AG10803 (cell line): ENCODE measurements at regions not wholly inside any gene's neighbourhood (a gene's known extent, or its start where the extent isn't known, plus 50 kb on each side); places are given as distances from the start of the nearest gene placed in this dataset.

Experiments used
- DNase-seq: peaks from one replicate; pipeline ENCODE4 v3.0.0; 2010; ENCODE audit warnings: low read depth
- H3K4me3 ChIP-seq: 2 replicates; pipeline ENCODE4 v1.5.1; 2011; ENCODE audit warnings: mild to moderate bottlenecking, low read length, control low read depth
- TF ChIP-seq, protein P1 (sequence below): conservative IDR thresholded peaks from 2 replicates; pipeline ENCODE4 v1.5.1; 2011; ENCODE audit warnings: mild to moderate bottlenecking, low read length, control low read depth, inconsistent platforms

DNA sequence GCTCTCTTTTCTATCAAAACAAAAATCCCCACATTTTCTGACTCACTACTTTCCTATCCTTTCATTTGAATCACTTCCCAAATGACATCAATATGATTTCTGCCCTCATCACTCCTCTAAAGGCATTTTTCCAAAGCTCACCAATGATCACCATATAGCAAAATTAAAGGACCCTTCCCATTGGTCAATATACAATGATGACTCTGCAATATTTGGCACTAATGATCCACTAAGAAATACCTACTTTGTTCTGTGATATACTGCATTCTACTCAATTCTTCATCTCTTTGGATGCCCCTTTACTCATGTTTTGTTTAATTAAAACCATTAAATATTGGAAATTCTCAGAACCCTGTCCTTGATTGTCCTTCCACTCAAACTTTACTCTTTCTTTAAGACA is 200.3 kb upstream of the PTCHD4 start:
- H3K4me3 ChIP-seq: no peak overlapping the region
- DNase-seq: no peak
- TF ChIP-seq, protein P1, sequence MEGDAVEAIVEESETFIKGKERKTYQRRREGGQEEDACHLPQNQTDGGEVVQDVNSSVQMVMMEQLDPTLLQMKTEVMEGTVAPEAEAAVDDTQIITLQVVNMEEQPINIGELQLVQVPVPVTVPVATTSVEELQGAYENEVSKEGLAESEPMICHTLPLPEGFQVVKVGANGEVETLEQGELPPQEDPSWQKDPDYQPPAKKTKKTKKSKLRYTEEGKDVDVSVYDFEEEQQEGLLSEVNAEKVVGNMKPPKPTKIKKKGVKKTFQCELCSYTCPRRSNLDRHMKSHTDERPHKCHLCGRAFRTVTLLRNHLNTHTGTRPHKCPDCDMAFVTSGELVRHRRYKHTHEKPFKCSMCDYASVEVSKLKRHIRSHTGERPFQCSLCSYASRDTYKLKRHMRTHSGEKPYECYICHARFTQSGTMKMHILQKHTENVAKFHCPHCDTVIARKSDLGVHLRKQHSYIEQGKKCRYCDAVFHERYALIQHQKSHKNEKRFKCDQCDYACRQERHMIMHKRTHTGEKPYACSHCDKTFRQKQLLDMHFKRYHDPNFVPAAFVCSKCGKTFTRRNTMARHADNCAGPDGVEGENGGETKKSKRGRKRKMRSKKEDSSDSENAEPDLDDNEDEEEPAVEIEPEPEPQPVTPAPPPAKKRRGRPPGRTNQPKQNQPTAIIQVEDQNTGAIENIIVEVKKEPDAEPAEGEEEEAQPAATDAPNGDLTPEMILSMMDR: no peak

DNA sequence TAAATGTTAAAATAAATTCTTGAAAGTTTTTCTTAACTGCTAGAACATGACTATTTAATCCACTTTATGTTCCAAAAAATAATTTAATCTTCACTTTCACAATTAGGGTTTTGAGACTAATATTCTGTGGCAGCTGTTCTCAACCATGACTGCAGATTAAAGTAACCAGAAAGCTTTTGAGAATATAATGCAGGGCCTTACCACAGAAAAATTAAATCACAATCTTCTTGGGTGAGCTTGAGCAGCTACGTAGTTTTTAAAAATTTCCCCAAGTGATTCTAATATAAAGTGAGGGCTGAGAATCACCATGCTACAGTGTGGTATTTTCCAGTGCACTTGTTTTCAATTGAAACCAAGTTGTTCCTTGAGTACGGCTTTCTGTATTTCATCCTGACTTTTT is 196.6 kb upstream of the PTCHD4 start:
- H3K4me3 ChIP-seq: no peak overlapping the region
- DNase-seq: no peak
- TF ChIP-seq, protein P1: no peak

DNA sequence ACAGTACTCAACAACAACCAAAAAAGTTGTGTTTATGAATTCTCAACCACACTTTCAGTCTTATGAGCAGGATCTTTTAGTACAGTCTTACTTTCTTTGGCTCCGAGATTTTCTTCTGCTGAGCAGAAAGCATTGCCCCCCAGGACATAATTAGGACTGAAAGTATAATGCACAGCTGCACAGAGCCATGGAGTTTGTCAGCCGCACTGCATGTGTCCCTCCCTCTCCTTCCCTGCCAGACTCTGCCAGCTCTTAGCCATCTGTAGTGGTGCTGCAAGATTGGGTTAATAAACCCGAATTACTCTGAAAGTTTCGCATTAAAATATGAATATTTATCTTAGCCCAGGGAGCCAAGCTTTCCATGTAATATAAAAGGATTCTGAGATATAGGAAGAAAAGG is 179.6 kb upstream of the PTCHD4 start:
- no peak for DNase-seq
- TF ChIP-seq, protein P1: no peak
- H3K4me3 ChIP-seq: no peak overlapping the region

DNA sequence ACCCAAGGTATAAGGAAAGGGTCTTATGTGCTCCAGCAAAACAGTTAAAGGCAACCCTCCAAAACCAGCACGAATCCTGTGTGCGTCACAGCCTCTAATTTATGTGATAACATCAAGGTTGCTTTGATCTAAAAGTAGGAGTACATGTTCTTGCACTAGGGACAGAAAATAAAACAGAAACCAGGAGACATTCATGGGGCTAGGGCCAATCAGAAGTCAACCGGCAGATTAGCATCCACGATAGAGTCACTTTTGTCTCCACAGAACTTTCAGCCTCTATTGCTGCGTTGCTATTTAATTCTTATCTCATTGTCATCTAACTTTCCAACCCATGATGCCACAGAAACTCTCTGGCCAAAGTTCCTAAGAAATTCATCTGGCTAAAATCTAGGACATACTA is 178.8 kb upstream of the PTCHD4 start:
- TF ChIP-seq, protein P1: no peak
- no peak for DNase-seq
- no peak overlapping the region for H3K4me3 ChIP-seq

DNA sequence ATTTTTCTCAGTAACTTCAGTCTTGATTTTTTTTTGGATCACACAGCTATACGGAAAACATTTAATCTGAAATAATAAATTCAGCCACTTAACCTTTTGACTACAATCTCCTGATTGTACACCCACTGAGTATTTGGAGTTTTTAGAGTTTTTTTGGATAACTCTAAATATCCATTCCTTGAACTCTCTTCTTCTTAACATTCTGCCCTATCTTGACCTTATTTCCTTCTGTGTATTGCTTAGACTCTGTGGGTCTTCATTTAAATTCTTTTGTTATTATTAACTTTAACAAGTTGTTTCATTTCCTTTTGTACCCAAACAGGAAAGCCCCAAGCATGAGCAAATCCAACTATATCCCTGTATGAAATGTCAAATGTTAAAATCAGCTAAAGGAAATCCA is 170.2 kb upstream of the PTCHD4 start:
- TF ChIP-seq, protein P1: no peak
- no peak overlapping the region for H3K4me3 ChIP-seq
- no peak for DNase-seq

DNA sequence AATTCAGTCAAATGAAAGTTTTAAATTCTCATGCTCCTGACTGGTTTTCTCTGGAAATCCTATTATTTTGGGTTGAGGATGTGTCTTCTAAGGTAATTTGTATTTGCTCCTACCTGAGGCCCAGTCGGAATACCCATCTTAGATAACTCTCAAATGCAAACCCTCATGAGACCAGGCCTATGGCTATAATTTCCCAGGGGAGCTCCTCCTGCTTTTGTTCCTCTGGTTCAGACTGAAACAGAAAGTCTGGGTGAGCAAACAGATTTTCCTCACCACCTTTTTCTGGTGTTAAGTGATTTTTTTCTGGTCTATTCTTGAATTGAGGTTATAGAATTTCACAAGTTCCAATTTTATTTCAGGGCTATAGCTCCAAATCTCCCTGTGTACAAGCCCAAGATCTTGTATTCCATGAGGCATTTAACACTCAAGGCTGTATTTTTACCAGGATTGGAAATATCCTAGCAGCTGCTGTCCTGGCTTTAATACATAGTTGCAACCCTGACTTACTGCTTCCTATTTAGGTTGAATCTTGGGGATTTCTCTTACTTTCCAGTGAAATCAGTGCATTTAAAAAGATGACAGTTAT is 169.1 kb upstream of the PTCHD4 start:
- no peak overlapping the region for H3K4me3 ChIP-seq
- DNase-seq: no peak
- TF ChIP-seq, protein P1: no peak

DNA sequence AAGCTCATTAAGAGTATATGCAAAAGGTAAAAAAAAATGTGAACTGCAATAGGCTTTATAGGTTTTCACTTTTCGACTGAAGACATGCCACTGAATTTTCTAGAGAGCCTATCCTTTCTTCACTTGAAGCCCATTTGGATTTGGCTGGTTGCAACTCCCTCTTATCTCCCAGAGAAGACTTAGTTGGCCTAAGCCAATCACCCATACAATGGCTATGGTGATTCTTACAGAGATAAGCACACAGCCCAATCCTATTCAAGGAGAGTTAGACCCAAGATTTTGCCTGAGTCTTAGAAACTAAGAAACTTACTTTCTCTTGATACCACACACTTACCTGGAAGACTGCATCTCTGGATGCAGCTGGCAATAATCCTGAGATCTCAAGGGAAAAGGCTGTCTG is 167.3 kb upstream of the PTCHD4 start:
- TF ChIP-seq, protein P1: no peak
- no peak for DNase-seq
- no peak overlapping the region for H3K4me3 ChIP-seq
